ENCODE measurements at regions not wholly inside any gene's neighbourhood (a gene's known extent, or its start where the extent isn't known, plus 50 kb on each side); places are given as distances from the start of the nearest gene placed in this dataset.

- ChIA-PET CTCF (ENCODE audit: low intra/inter-chr PET ratio) (no interaction called here), POLR2A (no interaction called here)
- no peak overlapping the region for H3K9ac ChIP-seq (ENCODE audit: insufficient read depth in 1 of 2, low read depth in 2 of 2, low read length in 2 of 2)
- H3K27me3 ChIP-seq (ENCODE audit: control insufficient read depth in 2 of 2, insufficient read depth in 2 of 2, low read length in 2 of 2), result no peaks in the 10 kb centered on the region
- DNase-seq (ENCODE audit: extremely low read depth in 1 of 4, low spot score in 3 of 4) (no peak), FAIRE-seq (no peak), ATAC-seq (no peak)
- H3K36me3 ChIP-seq (ENCODE audit: control insufficient read depth, insufficient read depth, low read length), result no peaks in the 10 kb centered on the region
- H2AFZ ChIP-seq (ENCODE audit: low read depth, low read length), result no peak overlapping the region
- in situ Hi-C loops (cut with MboI) (no loop called here), intact Hi-C loops (cut with micrococcal nuclease) (no loop called here)
- no peaks in the 10 kb centered on the region for H3K9me1 ChIP-seq (ENCODE audit: control insufficient read depth, insufficient read depth, low read length)
- no peaks in the 10 kb centered on the region for H3K4me1 ChIP-seq (replicated peaks in 1 of 2; ENCODE audit: control insufficient read depth in 2 of 2, insufficient read depth in 2 of 2, low read length in 2 of 2)
- no peak overlapping the region for H3K4me3 ChIP-seq
- TF ChIP-seq CREBBP (IDR thresholded peaks at IDR 0.05; ENCODE audit: low read depth, low read length) (no peak), SPI1 (IDR thresholded peaks at IDR 0.05; ENCODE audit: borderline replicate concordance, low read depth, low read length) (no peak), THRB (CRISPR knock-in tag; conservative IDR thresholded peaks at IDR 0.05) (no peak), ZNF57 (CRISPR knock-in tag; IDR thresholded peaks at IDR 0.05) (no peak), ZNF444 (CRISPR knock-in tag; IDR thresholded peaks at IDR 0.05) (no peak), WHSC1 (IDR thresholded peaks at IDR 0.05; ENCODE audit: low read length) (no peak), ZNF785 (CRISPR knock-in tag; IDR thresholded peaks at IDR 0.05) (no peak), HLTF (IDR thresholded peaks at IDR 0.05) (no peak), ARID3B (CRISPR knock-in tag; IDR thresholded peaks at IDR 0.05; ENCODE audit: borderline replicate concordance) (no peak), KLF1 (tag; IDR thresholded peaks at IDR 0.05) (no peak), PML (IDR thresholded peaks at IDR 0.05; ENCODE audit: low read length) (no peak), NFE2 (IDR thresholded peaks at IDR 0.05; ENCODE audit: low read depth) (no peak), ZNF699 (CRISPR knock-in tag; IDR thresholded peaks at IDR 0.05; ENCODE audit: insufficient replicate concordance) (no peak), TBL1XR1 (IDR thresholded peaks at IDR 0.05; ENCODE audit: low read length in 2 of 2) (no peak), SIN3A (IDR thresholded peaks at IDR 0.05; ENCODE audit: borderline replicate concordance in 2 of 2, control insufficient read depth in 1 of 2, low read depth in 2 of 2, low read length in 2 of 2) (no peak), ZKSCAN3 (CRISPR knock-in tag; IDR thresholded peaks at IDR 0.05) (no peak), NR3C1 (CRISPR knock-in tag; IDR thresholded peaks at IDR 0.05) (no peak)
- no peaks in the 10 kb centered on the region; the same call in 1 of the 2 replicates for H3K9me3 ChIP-seq (replicated peaks; ENCODE audit: control insufficient read depth, insufficient read depth, low read depth, low read length)
- H3K27ac ChIP-seq (ENCODE audit: extremely low read depth, low read depth, low read length), result no peak overlapping the region
- H3K79me2 ChIP-seq (ENCODE audit: control insufficient read depth, insufficient read depth, low read length), result no peaks in the 10 kb centered on the region
- H3K4me2 ChIP-seq (ENCODE audit: insufficient read depth, low read length), result no peak overlapping the region
- H4K20me1 ChIP-seq (replicated peaks; ENCODE audit: control insufficient read depth, insufficient read depth, low read length), result no peaks in the 10 kb centered on the region
- BruUV-seq (replicated peaks), result no TSS peak
Observed at GRCh38 chr6:95802978-95803377, 212.8 kb upstream of the FUT9 start.
